ENCODE measurements at regions not wholly inside any gene's neighbourhood (a gene's known extent, or its start where the extent isn't known, plus 50 kb on each side); places are given as distances from the start of the nearest gene placed in this dataset.

GRCh38 chr3:66561367-66561766 lies 60.5 kb upstream of the LRIG1 start:
- DNase-seq (no peak), ATAC-seq (peak; percentile 51)
- H3K27me3 Mint-ChIP-seq: no peaks in the 10 kb centered on the region
- H3K4me1 Mint-ChIP-seq (ENCODE audit: low read depth): no peaks in the 10 kb centered on the region
- H3K4me3 Mint-ChIP-seq: no peak overlapping the region
- H3K27ac Mint-ChIP-seq: no peak overlapping the region
- H3K36me3 Mint-ChIP-seq (ENCODE audit: low read depth): no peaks in the 10 kb centered on the region
- TF ChIP-seq CTCF (IDR thresholded peaks at IDR 0.05): no peak
- ChIA-PET POLR2A (no interaction called here), CTCF (no interaction called here)
- intact Hi-C loops (cut with micrococcal nuclease): no loop called here
- peaks cover 3% of the 10 kb centered on the region for H3K9me3 Mint-ChIP-seq

GRCh38 chr3:66565301-66565700 lies 64.5 kb upstream of the LRIG1 start:
- DNase-seq (no peak), ATAC-seq (no peak)
- ChIA-PET POLR2A (no interaction called here), CTCF (no interaction called here)
- Mint-ChIP-seq H3K4me1 (ENCODE audit: low read depth) (no peaks in the 10 kb centered on the region), H3K27ac (no peak overlapping the region), H3K36me3 (ENCODE audit: low read depth) (no peaks in the 10 kb centered on the region), H3K27me3 (peaks cover 1% of the 10 kb centered on the region), H3K9me3 (peaks cover 3% of the 10 kb centered on the region), H3K4me3 (no peak overlapping the region)
- intact Hi-C loops (cut with micrococcal nuclease): no loop called here
- no peak for TF ChIP-seq CTCF (IDR thresholded peaks at IDR 0.05)

- CTCF ChIA-PET: interaction anchor here (1.3 kb wide), 1 partner anchor 160 kb away, joined by 3 read pairs; no protein-coding TSS in a partner anchor
- H3K4me3 Mint-ChIP-seq: no peak overlapping the region
- no peak for ATAC-seq
These were observed 66.3 kb upstream of the LRIG1 start for GRCh38 chr3:66567077-66567476.

GRCh38 chr3:66572090-66572675 lies 71.4 kb upstream of the LRIG1 start:
- H3K36me3 Mint-ChIP-seq (ENCODE audit: low read depth): no peaks in the 10 kb centered on the region
- intact Hi-C loops (cut with micrococcal nuclease): no loop called here
- no peak overlapping the region for H3K27ac Mint-ChIP-seq
- peaks cover 8% of the 10 kb centered on the region for H3K27me3 Mint-ChIP-seq
- H3K4me3 Mint-ChIP-seq: no peak overlapping the region
- DNase-seq (no peak), ATAC-seq (no peak)
- CTCF ChIA-PET: interaction anchor here (1.0 kb wide), 1 partner anchor 11 kb away, joined by 3 read pairs; no protein-coding TSS in a partner anchor
- POLR2A ChIA-PET: no interaction called here
- no peaks in the 10 kb centered on the region for H3K9me3 Mint-ChIP-seq
- TF ChIP-seq CTCF (IDR thresholded peaks at IDR 0.05): no peak
- H3K4me1 Mint-ChIP-seq (ENCODE audit: low read depth): no peaks in the 10 kb centered on the region

More at GRCh38 chr3:66567077-66567476, 66.3 kb upstream of the LRIG1 start:
- peaks cover 1% of the 10 kb centered on the region for H3K27me3 Mint-ChIP-seq
- TF ChIP-seq CTCF (IDR thresholded peaks at IDR 0.05): no peak
- intact Hi-C loops (cut with micrococcal nuclease): no loop called here
- POLR2A ChIA-PET: no interaction called here
- no peak overlapping the region for H3K27ac Mint-ChIP-seq
- no peaks in the 10 kb centered on the region for H3K4me1 Mint-ChIP-seq (ENCODE audit: low read depth)
- no peaks in the 10 kb centered on the region for H3K36me3 Mint-ChIP-seq (ENCODE audit: low read depth)
- DNase-seq: no peak
- H3K9me3 Mint-ChIP-seq: no peaks in the 10 kb centered on the region

GRCh38 chr3:66572938-66573710 lies 72.3 kb upstream of the LRIG1 start:
- no peak for TF ChIP-seq CTCF (IDR thresholded peaks at IDR 0.05)
- intact Hi-C loops (cut with micrococcal nuclease): no loop called here
- Mint-ChIP-seq H3K36me3 (ENCODE audit: low read depth) (no peaks in the 10 kb centered on the region), H3K27ac (no peak overlapping the region), H3K4me1 (ENCODE audit: low read depth) (no peaks in the 10 kb centered on the region), H3K4me3 (no peak overlapping the region), H3K9me3 (no peaks in the 10 kb centered on the region), H3K27me3 (peaks cover 8% of the 10 kb centered on the region)
- ChIA-PET POLR2A (no interaction called here), CTCF (interaction anchor here (1.0 kb wide), 1 partner anchor 10 kb away, joined by 3 read pairs; no protein-coding TSS in a partner anchor)
- ATAC-seq (no peak), DNase-seq (peak; percentile 3)

Measured in activated CD8-positive, alpha-beta T cell treated with anti-CD3 and anti-CD28 coated beads for 36 hours (primary cell).